ENCODE measurements at regions not wholly inside any gene's neighbourhood (a gene's known extent, or its start where the extent isn't known, plus 50 kb on each side); places are given as distances from the start of the nearest gene placed in this dataset.

DNA sequence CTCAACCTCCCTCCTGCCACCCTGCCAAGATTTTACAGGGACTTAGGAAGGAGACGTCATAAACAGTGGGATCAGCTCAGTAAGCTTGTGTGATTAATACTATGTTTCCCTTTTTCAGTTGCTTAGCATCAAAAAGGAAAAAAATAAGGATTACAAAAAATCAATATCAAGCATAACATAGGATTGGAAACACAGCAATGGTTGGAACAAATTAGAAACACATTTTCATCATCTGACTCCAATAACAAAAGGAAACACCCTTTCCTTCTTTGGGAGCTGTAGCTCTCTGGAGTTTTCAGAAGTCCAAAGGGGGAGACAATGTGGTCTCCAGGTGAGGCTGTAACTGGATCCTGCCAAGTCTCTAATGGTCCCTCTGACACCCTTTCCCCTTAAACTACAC, 233.4 kb downstream of the B3GLCT start:
- POLR2A ChIA-PET = no interaction called here

GRCh38 chr13:31433746-31434145, 234.0 kb downstream of the B3GLCT start:
- Histone ChIP-seq H3K9me3 (ENCODE audit: control insufficient read depth, insufficient read depth, low read length) (no peaks in the 10 kb centered on the region), H3K4me3 (ENCODE audit: low read depth, low read length) (no peak overlapping the region), H3K27me3 (ENCODE audit: control insufficient read depth, insufficient read depth, low read length) (peaks cover 5% of the 10 kb centered on the region), H3K27ac (ENCODE audit: low read depth, low read length) (no peak overlapping the region)
- ChIA-PET CTCF (interaction anchor here (0.5 to 3.5 kb wide), 5 partner anchors 9 to 361 kb away, joined by 3 to 15 read pairs (median 5); no protein-coding TSS in a partner anchor), POLR2A (no interaction called here)
- no peak for DNase-seq (ENCODE audit: low read depth, low spot score)
- no peak for TF ChIP-seq CTCF (IDR thresholded peaks at IDR 0.05; ENCODE audit: low read depth, low read length)

More for the DNA sequence above, 233.4 kb downstream of the B3GLCT start:
- Histone ChIP-seq H3K4me3 (ENCODE audit: low read depth, low read length) (no peak overlapping the region), H3K9me3 (ENCODE audit: control insufficient read depth, insufficient read depth, low read length) (no peaks in the 10 kb centered on the region), H3K27me3 (ENCODE audit: control insufficient read depth, insufficient read depth, low read length) (peaks cover 5% of the 10 kb centered on the region), H3K27ac (ENCODE audit: low read depth, low read length) (no peak overlapping the region)
- no peak for DNase-seq (ENCODE audit: low read depth, low spot score)
- CTCF ChIA-PET = interaction anchor here (1.2 to 3.5 kb wide), 3 partner anchors 9 to 308 kb away, joined by 5 to 15 read pairs (median 10); no protein-coding TSS in a partner anchor
- TF ChIP-seq CTCF (IDR thresholded peaks at IDR 0.05; ENCODE audit: low read depth, low read length) = no peak

DNA sequence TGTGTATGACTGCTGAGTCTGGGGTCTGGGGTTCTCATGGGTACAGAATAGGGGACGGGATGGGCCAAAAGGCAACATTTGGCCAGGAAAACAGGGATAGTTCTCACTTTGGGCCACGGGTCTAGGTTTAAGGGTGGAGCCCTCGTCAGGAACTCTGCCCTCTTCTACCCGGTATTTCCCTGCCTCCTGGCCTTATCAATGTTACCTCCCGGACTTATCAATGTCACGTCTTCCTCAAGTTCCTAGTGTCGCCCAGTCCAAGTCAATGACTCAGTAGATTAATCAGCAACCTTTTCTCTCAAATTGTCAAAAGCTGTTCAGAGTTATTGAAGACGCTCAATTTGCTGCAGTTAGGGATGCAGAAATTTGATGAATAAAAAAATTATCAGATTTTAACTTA, 234.8 kb downstream of the B3GLCT start:
- no peak for TF ChIP-seq CTCF (IDR thresholded peaks at IDR 0.05; ENCODE audit: low read depth, low read length)
- Histone ChIP-seq H3K9me3 (ENCODE audit: control insufficient read depth, insufficient read depth, low read length) (no peaks in the 10 kb centered on the region), H3K27ac (ENCODE audit: low read depth, low read length) (no peak overlapping the region), H3K4me3 (ENCODE audit: low read depth, low read length) (no peak overlapping the region), H3K27me3 (ENCODE audit: control insufficient read depth, insufficient read depth, low read length) (peaks cover 5% of the 10 kb centered on the region)
- no peak for DNase-seq (ENCODE audit: low read depth, low spot score)
- POLR2A ChIA-PET = no interaction called here
- CTCF ChIA-PET = interaction anchor here (1.1 to 3.5 kb wide), 4 partner anchors 10 to 308 kb away, joined by 4 to 15 read pairs (median 8); no protein-coding TSS in a partner anchor

- H3K4me3 ChIP-seq (ENCODE audit: low read depth, low read length) = no peak overlapping the region
- no peaks in the 10 kb centered on the region for H3K9me3 ChIP-seq (ENCODE audit: control insufficient read depth, insufficient read depth, low read length)
- no peak for DNase-seq (ENCODE audit: low read depth, low spot score)
- H3K27ac ChIP-seq (ENCODE audit: low read depth, low read length) = no peak overlapping the region
- no peak for TF ChIP-seq CTCF (IDR thresholded peaks at IDR 0.05; ENCODE audit: low read depth, low read length)
- ChIA-PET CTCF (interaction anchor here (1.1 to 3.5 kb wide), 2 partner anchors 11 to 307 kb away, joined by 4 to 15 read pairs; no protein-coding TSS in a partner anchor), POLR2A (no interaction called here)
- H3K27me3 ChIP-seq (ENCODE audit: control insufficient read depth, insufficient read depth, low read length) = peaks cover 5% of the 10 kb centered on the region
Measured at GRCh38 chr13:31435536-31435935, 235.8 kb downstream of the B3GLCT start.

- H3K9me3 ChIP-seq (ENCODE audit: control insufficient read depth, insufficient read depth, low read length) = no peaks in the 10 kb centered on the region
- no peak for TF ChIP-seq CTCF (IDR thresholded peaks at IDR 0.05; ENCODE audit: low read depth, low read length)
- DNase-seq (ENCODE audit: low read depth, low spot score) = no peak
- ChIA-PET POLR2A (no interaction called here), CTCF (interaction anchor here (1.4 to 3.5 kb wide), 2 partner anchors 12 to 101 kb away, joined by 6 to 15 read pairs; no protein-coding TSS in a partner anchor)
- peaks cover 5% of the 10 kb centered on the region for H3K27me3 ChIP-seq (ENCODE audit: control insufficient read depth, insufficient read depth, low read length)
- H3K27ac ChIP-seq (ENCODE audit: low read depth, low read length) = no peak overlapping the region
- H3K4me3 ChIP-seq (ENCODE audit: low read depth, low read length) = no peak overlapping the region
Measured at GRCh38 chr13:31436478-31436877, 236.7 kb downstream of the B3GLCT start.

Data from AG04450 (cell line).